ENCODE measurements at regions not wholly inside any gene's neighbourhood (a gene's known extent, or its start where the extent isn't known, plus 50 kb on each side); places are given as distances from the start of the nearest gene placed in this dataset.
"Not testable (repeated sequence)": the region's sequence is repeated elsewhere in the genome, so short reads cannot be mapped to it uniquely, and the experiment has no call there.

GRCh38 chr6:144918073-144918472 lies 632.9 kb downstream of the UTRN start:
- no peak for TF ChIP-seq CTCF (IDR thresholded peaks at IDR 0.05)
- Histone ChIP-seq H3K4me1 (no peaks in the 10 kb centered on the region), H3K36me3 (no peaks in the 10 kb centered on the region), H3K4me3 (no peak overlapping the region), H3K27me3 (no peaks in the 10 kb centered on the region), H3K27ac (no peak overlapping the region), H3K9me3 (no peaks in the 10 kb centered on the region)
- intact Hi-C loops (cut with DNase I; ENCODE audit: low total_unique reads) = no loop called here
- DNase-seq = no peak

GRCh38 chr6:144919560-144919959 lies 634.4 kb downstream of the UTRN start:
- Histone ChIP-seq H3K9me3 (no peaks in the 10 kb centered on the region), H3K27me3 (no peaks in the 10 kb centered on the region), H3K27ac (no peak overlapping the region), H3K4me1 (no peaks in the 10 kb centered on the region), H3K4me3 (no peak overlapping the region), H3K36me3 (no peaks in the 10 kb centered on the region)
- no peak for DNase-seq
- intact Hi-C loops (cut with DNase I; ENCODE audit: low total_unique reads) = no loop called here
- no peak for TF ChIP-seq CTCF (IDR thresholded peaks at IDR 0.05)

GRCh38 chr6:144920391-144920961 lies 635.3 kb downstream of the UTRN start:
- TF ChIP-seq CTCF (IDR thresholded peaks at IDR 0.05) = no peak
- intact Hi-C loops (cut with DNase I; ENCODE audit: low total_unique reads) = no loop called here
- H3K27me3 ChIP-seq = no peaks in the 10 kb centered on the region
- H3K9me3 ChIP-seq = no peaks in the 10 kb centered on the region
- no peaks in the 10 kb centered on the region for H3K36me3 ChIP-seq
- no peak overlapping the region for H3K4me3 ChIP-seq
- H3K4me1 ChIP-seq = no peaks in the 10 kb centered on the region
- no peak for DNase-seq
- no peak overlapping the region for H3K27ac ChIP-seq

- H3K27me3 ChIP-seq = no peaks in the 10 kb centered on the region
- H3K27ac ChIP-seq = no peak overlapping the region
- no peaks in the 10 kb centered on the region for H3K4me1 ChIP-seq
- TF ChIP-seq CTCF (IDR thresholded peaks at IDR 0.05) = no peak
- no peaks in the 10 kb centered on the region for H3K9me3 ChIP-seq
- intact Hi-C loops (cut with DNase I; ENCODE audit: low total_unique reads) = no loop called here
- no peak for DNase-seq
- no peaks in the 10 kb centered on the region for H3K36me3 ChIP-seq
- H3K4me3 ChIP-seq = no peak overlapping the region
Observed at GRCh38 chr6:144921206-144921975, 636.3 kb downstream of the UTRN start.

GRCh38 chr6:144922120-144922722 lies 637.1 kb downstream of the UTRN start:
- no peak for TF ChIP-seq CTCF (IDR thresholded peaks at IDR 0.05)
- H3K4me3 ChIP-seq = no peak overlapping the region
- intact Hi-C loops (cut with DNase I; ENCODE audit: low total_unique reads) = no loop called here
- H3K4me1 ChIP-seq = no peaks in the 10 kb centered on the region
- no peak for DNase-seq
- H3K9me3 ChIP-seq = no peaks in the 10 kb centered on the region
- no peaks in the 10 kb centered on the region for H3K36me3 ChIP-seq
- H3K27me3 ChIP-seq = no peaks in the 10 kb centered on the region
- H3K27ac ChIP-seq = no peak overlapping the region

- DNase-seq; H3K36me3 ChIP-seq; H3K4me1 ChIP-seq; H3K9me3 ChIP-seq; H3K27ac ChIP-seq; intact Hi-C loops (cut with DNase I; ENCODE audit: low total_unique reads); H3K27me3 ChIP-seq; H3K4me3 ChIP-seq: not testable (repeated sequence)
Observed at GRCh38 chr6:144922771-144923490, 637.8 kb downstream of the UTRN start.

- H3K27me3 ChIP-seq; H3K4me3 ChIP-seq; H3K36me3 ChIP-seq; intact Hi-C loops (cut with DNase I; ENCODE audit: low total_unique reads); H3K27ac ChIP-seq; H3K9me3 ChIP-seq; H3K4me1 ChIP-seq; DNase-seq: not testable (repeated sequence)
Observed at GRCh38 chr6:144923491-144923787, 638.3 kb downstream of the UTRN start.

Data from tibial artery (tissue), 4 donors.